Large intestine (tissue), 3 donors: ENCODE measurements at regions not wholly inside any gene's neighbourhood (a gene's known extent, or its start where the extent isn't known, plus 50 kb on each side); places are given as distances from the start of the nearest gene placed in this dataset.

ENCODE experiments used
- DNase-seq, 2 donors: peaks; one replicate each; pipeline versions ENCODE4 v3.0.0 to v3.0.0-alpha.2; 2013
- H3K27ac ChIP-seq: one replicate; pipeline ENCODE4 v1.5.1; 2013; ENCODE audit warnings: low read length
- H3K27me3 ChIP-seq: 2 replicates; pipeline ENCODE4 v1.6.1; 2013; ENCODE audit warnings: low read length; ENCODE audit not compliant: control insufficient read depth, insufficient read depth
- H3K36me3 ChIP-seq: 2 replicates; pipeline ENCODE4 v1.6.1; 2013; ENCODE audit warnings: low read length; ENCODE audit not compliant: control insufficient read depth, insufficient read depth
- H3K4me1 ChIP-seq: one replicate; pipeline ENCODE4 v1.6.1; 2013; ENCODE audit warnings: low read length; ENCODE audit not compliant: control insufficient read depth, insufficient read depth
- H3K4me3 ChIP-seq: one replicate; pipeline ENCODE4 v1.5.1; 2013; ENCODE audit warnings: low read length
- H3K9me3 ChIP-seq: one replicate; pipeline ENCODE4 v1.6.1; 2013; ENCODE audit warnings: mild to moderate bottlenecking, low read depth, low read length, moderate library complexity; ENCODE audit not compliant: control insufficient read depth
- WGBS: methylation state at CpG from one replicate; pipeline ENCODE4 v1.1.5; 2013; ENCODE audit warnings: low lambda C conversion rate; ENCODE audit not compliant: insufficient coverage; 5-methylcytosine and 5-hydroxymethylcytosine counted together

GRCh38 chr13:112150352-112150751 lies 83.4 kb downstream of the SOX1 start:
- Histone ChIP-seq H3K27me3 (peaks cover 2% of the 10 kb centered on the region), H3K36me3 (no peaks in the 10 kb centered on the region), H3K9me3 (no peaks in the 10 kb centered on the region), H3K4me1 (no peaks in the 10 kb centered on the region), H3K27ac (no peak overlapping the region), H3K4me3 (no peak overlapping the region)
- DNase-seq, result no peak
- WGBS, result no CpG with 5 or more reads among the region's 23 CpGs

DNA sequence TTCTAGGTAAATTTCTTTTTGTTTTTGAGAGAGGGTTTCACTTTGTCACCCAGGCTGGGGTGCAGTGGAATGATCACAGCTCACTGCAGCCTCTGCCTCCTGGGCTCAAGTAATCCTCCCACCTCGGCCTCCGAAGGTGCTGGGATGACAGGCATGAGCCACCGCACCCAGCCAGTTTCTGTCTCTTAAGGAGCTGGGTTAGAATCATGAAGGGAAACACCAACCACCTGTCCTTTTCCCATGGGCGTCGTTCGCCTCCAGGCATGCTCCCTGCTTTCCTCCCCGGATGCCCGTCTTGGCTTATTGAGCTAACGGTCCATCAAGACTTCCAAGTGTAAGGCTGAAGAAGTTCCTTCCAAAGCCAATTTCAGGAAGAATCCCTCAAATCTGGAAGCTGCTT lies 85.9 kb downstream of the SOX1 start:
- H3K27ac ChIP-seq, result no peak overlapping the region
- no peaks in the 10 kb centered on the region for H3K4me1 ChIP-seq
- H3K36me3 ChIP-seq, result no peaks in the 10 kb centered on the region
- H3K9me3 ChIP-seq, result no peaks in the 10 kb centered on the region
- DNase-seq, result no peak
- no CpG with 5 or more reads among the region's 9 CpGs for WGBS
- no peak overlapping the region for H3K4me3 ChIP-seq
- peaks cover 2% of the 10 kb centered on the region for H3K27me3 ChIP-seq

GRCh38 chr13:112153364-112153763 lies 86.4 kb downstream of the SOX1 start:
- peaks cover 2% of the 10 kb centered on the region for H3K27me3 ChIP-seq
- H3K27ac ChIP-seq, result no peak overlapping the region
- no peaks in the 10 kb centered on the region for H3K4me1 ChIP-seq
- no peaks in the 10 kb centered on the region for H3K9me3 ChIP-seq
- no peaks in the 10 kb centered on the region for H3K36me3 ChIP-seq
- no peak for DNase-seq
- WGBS, result no CpG with 5 or more reads among the region's 9 CpGs
- no peak overlapping the region for H3K4me3 ChIP-seq

DNA sequence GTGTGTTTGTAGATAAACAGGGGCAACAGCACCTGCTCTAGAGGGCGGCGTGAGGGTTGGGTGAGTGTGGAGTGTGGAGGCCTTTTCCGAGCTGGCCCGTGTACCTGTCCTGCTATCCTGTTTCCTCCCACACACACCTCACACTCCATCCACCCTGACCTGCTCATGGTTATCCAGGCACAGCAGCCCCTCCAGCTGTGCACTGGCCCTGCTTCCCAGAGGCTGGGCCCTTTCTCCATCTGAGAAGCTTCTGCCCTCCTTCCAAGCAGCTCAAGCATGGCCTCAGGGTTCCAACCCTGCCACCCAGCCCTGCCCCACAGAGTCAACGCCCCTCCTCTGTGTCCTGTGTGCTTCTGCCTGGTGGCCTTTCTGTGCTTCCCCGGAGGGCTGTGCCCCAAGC lies 86.9 kb downstream of the SOX1 start:
- H3K36me3 ChIP-seq, result no peaks in the 10 kb centered on the region
- H3K9me3 ChIP-seq, result no peaks in the 10 kb centered on the region
- DNase-seq, result no peak
- WGBS, result no CpG with 5 or more reads among the region's 6 CpGs
- H3K27ac ChIP-seq, result no peak overlapping the region
- H3K27me3 ChIP-seq, result peaks cover 2% of the 10 kb centered on the region
- no peak overlapping the region for H3K4me3 ChIP-seq
- H3K4me1 ChIP-seq, result no peaks in the 10 kb centered on the region

- Histone ChIP-seq H3K4me3 (no peak overlapping the region), H3K9me3 (no peaks in the 10 kb centered on the region), H3K27ac (no peak overlapping the region), H3K36me3 (no peaks in the 10 kb centered on the region), H3K27me3 (peaks cover 2% of the 10 kb centered on the region), H3K4me1 (peaks cover 4% of the 10 kb centered on the region)
- WGBS, result no CpG with 5 or more reads among the region's 14 CpGs
- DNase-seq, result no peak
These were observed 87.5 kb downstream of the SOX1 start for GRCh38 chr13:112154301-112155060.

- no peaks in the 10 kb centered on the region for H3K9me3 ChIP-seq
- no peak overlapping the region for H3K27ac ChIP-seq
- no peak for DNase-seq
- H3K36me3 ChIP-seq, result no peaks in the 10 kb centered on the region
- H3K27me3 ChIP-seq, result peaks cover under 1% of the 10 kb centered on the region
- H3K4me3 ChIP-seq, result no peak overlapping the region
- H3K4me1 ChIP-seq, result peaks cover 8% of the 10 kb centered on the region
- no CpG with 5 or more reads among the region's 5 CpGs for WGBS
These were observed 92.0 kb downstream of the SOX1 start for GRCh38 chr13:112158961-112159360.

- Histone ChIP-seq H3K27me3 (no peaks in the 10 kb centered on the region), H3K4me1 (peaks cover 8% of the 10 kb centered on the region), H3K36me3 (no peaks in the 10 kb centered on the region), H3K9me3 (no peaks in the 10 kb centered on the region), H3K4me3 (no peak overlapping the region), H3K27ac (no peak overlapping the region)
- 100% methylated on average over 1 of the region's 17 CpGs for WGBS
- peak; percentile 77 to 90 for DNase-seq
These were observed 92.9 kb downstream of the SOX1 start for GRCh38 chr13:112159575-112160547.

DNA sequence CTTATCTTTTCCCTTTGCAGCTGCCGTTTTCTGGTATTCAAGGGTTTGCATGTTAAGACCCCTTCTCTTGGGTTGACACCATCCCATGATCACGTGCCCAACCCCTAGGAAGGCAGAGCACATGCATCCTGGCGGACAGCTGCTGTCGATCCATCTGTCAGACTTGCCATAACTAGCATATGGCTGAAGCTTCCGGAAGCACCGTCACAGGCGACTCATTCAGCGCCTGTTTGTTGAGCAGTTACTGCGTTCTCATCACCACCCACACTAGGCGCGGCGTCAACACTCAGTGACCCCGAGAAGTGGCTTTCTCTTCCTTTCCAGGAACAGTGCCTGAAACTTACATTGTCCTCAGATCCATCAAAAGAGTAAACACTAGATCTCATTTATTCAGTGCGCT lies 93.6 kb downstream of the SOX1 start:
- no peaks in the 10 kb centered on the region for H3K27me3 ChIP-seq
- H3K27ac ChIP-seq, result no peak overlapping the region
- H3K4me3 ChIP-seq, result no peak overlapping the region
- H3K9me3 ChIP-seq, result no peaks in the 10 kb centered on the region
- 100% methylated on average over 1 of the region's 14 CpGs for WGBS
- H3K36me3 ChIP-seq, result no peaks in the 10 kb centered on the region
- DNase-seq, result no peak
- peaks cover 8% of the 10 kb centered on the region for H3K4me1 ChIP-seq

DNA sequence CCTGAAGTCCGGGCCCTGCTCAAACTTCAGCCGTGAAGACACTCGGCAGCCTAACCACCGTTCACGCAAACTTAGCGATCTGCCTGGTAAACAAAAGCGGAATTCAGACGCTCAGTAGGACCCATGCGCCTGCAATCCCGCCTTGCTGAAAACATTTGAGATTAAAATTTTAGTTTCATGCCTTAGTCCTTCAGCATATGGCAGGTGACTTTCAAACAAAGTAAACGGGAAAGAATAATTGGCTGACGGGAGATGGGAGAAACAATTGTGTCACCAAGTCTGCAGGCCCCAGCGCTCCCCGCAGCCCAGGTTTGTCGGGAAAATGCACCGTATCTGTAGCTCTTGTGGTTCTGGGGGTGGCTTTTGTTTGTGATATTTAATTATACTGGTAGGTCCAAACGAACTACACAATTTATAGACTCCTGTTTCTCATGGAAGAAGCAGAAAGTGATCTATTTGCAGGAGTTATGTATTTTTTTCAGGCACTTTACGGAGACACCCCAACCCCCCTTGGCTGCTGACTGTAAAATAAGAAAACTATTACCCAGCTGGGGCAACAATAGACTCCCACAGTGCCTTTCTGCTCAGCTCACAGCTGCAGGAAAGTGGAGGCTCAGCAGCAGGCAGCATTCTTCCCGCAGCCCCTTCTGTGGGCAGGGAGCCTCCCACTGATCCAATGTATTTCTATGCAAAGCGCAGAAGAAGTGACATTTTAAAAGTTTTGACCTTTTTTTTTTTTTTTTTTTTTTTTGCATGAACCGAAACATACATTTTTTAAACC lies 94.8 kb downstream of the SOX1 start:
- DNase-seq, result no peak
- no CpG with 5 or more reads among the region's 21 CpGs for WGBS
- Histone ChIP-seq H3K9me3 (no peaks in the 10 kb centered on the region), H3K4me1 (peaks cover 8% of the 10 kb centered on the region), H3K27me3 (no peaks in the 10 kb centered on the region), H3K27ac (no peak overlapping the region), H3K4me3 (no peak overlapping the region), H3K36me3 (no peaks in the 10 kb centered on the region)
